Lower leg skin (tissue), 4 donors: ENCODE measurements at regions not wholly inside any gene's neighbourhood (a gene's known extent, or its start where the extent isn't known, plus 50 kb on each side); places are given as distances from the start of the nearest gene placed in this dataset.

Experiments
- DNase-seq, 2 donors: peaks; one replicate each; pipeline ENCODE4 v3.0.0-alpha.2; 2019; ENCODE audit warnings: low spot score in 2 of 2
- H3K4me3 ChIP-seq: fragments of 200-600 bp; sonication (generic); 2 replicates; pipeline ENCODE4 v1.5.1; 2017; ENCODE audit warnings: mild to moderate bottlenecking, low read depth; ENCODE audit not compliant: poor library complexity, severe bottlenecking
- POLR2A ChIP-seq, 2 donors: fragments of 450-650 bp; IDR thresholded peaks; one replicate each; pipeline ENCODE4 v1.6.1; 2016 to 2017; ENCODE audit warnings: antibody characterized with exemption in 2 of 2, mild to moderate bottlenecking in 1 of 2, moderate library complexity in 1 of 2
- WGBS, 2 donors: methylation state at CpG; one replicate each; pipeline ENCODE4 v1.1.5; 2018; 5-methylcytosine and 5-hydroxymethylcytosine counted together
- intact Hi-C: fragments of 100-400 bp; cut with DNase I; formaldehyde crosslinking; loops from one replicate; pipeline ENCODE4 v1.15.0; 2023; ENCODE audit warnings: low total_unique reads
- TF ChIP-seq, protein P1 (sequence below), 3 donors: fragments of 450-650 bp; IDR thresholded peaks; one replicate each; pipeline ENCODE4 v1.5.1; 2016; ENCODE audit warnings: antibody characterized with exemption in 3 of 3, mild to moderate bottlenecking in 3 of 3, moderate library complexity in 2 of 3

DNA sequence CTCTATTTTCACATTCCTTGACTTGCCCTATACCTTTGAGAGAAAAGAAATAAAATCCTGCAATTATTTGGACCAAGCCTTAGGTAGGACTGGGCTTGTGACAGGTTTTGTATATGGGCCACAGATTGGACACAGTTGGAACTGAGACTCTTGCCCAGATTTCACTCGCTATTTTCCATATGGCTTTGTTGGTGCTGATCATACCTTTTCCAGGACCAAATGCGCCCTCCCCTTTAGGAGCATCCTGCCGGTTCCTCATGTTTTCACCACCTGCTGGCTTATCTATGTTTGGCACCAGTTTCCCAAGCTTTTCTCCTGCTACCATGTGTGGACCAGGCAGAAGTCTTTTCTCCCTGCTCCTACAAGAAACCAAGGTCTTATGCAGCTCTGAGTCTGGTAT, 494.9 kb downstream of the EPHA4 start:
- intact Hi-C loops = no loop called here
- DNase-seq = no peak
- TF ChIP-seq POLR2A (IDR thresholded peaks at IDR 0.05) = no peak
- TF ChIP-seq, protein P1, sequence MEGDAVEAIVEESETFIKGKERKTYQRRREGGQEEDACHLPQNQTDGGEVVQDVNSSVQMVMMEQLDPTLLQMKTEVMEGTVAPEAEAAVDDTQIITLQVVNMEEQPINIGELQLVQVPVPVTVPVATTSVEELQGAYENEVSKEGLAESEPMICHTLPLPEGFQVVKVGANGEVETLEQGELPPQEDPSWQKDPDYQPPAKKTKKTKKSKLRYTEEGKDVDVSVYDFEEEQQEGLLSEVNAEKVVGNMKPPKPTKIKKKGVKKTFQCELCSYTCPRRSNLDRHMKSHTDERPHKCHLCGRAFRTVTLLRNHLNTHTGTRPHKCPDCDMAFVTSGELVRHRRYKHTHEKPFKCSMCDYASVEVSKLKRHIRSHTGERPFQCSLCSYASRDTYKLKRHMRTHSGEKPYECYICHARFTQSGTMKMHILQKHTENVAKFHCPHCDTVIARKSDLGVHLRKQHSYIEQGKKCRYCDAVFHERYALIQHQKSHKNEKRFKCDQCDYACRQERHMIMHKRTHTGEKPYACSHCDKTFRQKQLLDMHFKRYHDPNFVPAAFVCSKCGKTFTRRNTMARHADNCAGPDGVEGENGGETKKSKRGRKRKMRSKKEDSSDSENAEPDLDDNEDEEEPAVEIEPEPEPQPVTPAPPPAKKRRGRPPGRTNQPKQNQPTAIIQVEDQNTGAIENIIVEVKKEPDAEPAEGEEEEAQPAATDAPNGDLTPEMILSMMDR (IDR thresholded peaks at IDR 0.05) = no peak
- WGBS, 2 donors = 76 to 83% methylated on average over 3 of the region's 3 CpGs
- H3K4me3 ChIP-seq = no peak overlapping the region

GRCh38 chr2:221077799-221078198, 494.3 kb downstream of the EPHA4 start:
- 90 to 93% methylated on average over 3 of the region's 3 CpGs for WGBS, 2 donors

GRCh38 chr2:221085341-221085900, 486.7 kb downstream of the EPHA4 start:
- no peak for DNase-seq
- H3K4me3 ChIP-seq = no peak overlapping the region
- WGBS, 2 donors = 69 to 78% methylated on average over 1 of the region's 1 CpG
- intact Hi-C loops = no loop called here
- TF ChIP-seq POLR2A (IDR thresholded peaks at IDR 0.05) = no peak
- TF ChIP-seq, protein P1 (IDR thresholded peaks at IDR 0.05) = no peak

More at GRCh38 chr2:221077799-221078198, 494.3 kb downstream of the EPHA4 start:
- TF ChIP-seq POLR2A (IDR thresholded peaks at IDR 0.05) = no peak
- TF ChIP-seq, protein P1 (IDR thresholded peaks at IDR 0.05) = no peak
- intact Hi-C loops = no loop called here
- DNase-seq = no peak
- H3K4me3 ChIP-seq = no peak overlapping the region

DNA sequence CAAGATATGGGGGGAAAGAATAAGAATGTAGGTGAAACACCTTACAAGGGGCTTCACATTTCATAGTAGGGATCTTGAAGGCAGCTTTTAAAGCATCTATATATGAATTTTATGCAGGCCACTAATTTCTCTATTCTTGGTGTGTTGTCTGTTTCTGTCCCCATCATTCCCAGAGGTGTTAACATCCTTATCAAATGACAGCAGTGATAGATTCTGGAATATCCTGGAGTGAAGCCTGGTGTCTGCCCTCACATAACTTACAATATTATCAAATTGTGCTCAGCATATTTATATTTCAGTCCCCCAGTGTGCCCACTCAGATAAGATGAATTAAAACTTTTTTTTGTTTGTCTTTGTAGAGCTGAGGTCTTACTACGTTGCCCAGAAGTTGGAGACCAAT, 486.2 kb downstream of the EPHA4 start:
- 81 to 93% methylated on average over 1 of the region's 1 CpG for WGBS, 2 donors

DNA sequence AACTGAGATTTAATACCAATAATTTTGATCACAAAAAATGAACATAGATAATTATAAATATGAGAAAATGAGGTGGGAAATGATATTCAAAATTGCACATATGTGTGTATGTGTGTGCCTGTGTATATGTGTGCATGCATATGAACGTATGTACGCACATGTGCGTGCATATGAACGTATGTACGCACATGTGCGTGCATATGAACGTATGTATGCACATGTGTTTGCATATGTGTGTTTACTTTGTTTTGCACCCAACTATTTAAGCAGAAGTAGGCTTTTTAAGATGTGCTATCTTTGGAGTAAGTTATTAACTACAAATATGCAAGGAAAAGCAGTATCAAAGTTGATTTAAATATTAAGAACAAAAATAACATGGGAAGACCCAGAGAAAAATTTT, 484.3 kb downstream of the EPHA4 start:
- H3K4me3 ChIP-seq = no peak overlapping the region
- WGBS, 2 donors = 88 to 97% methylated on average over 7 of the region's 7 CpGs
- no peak for DNase-seq
- TF ChIP-seq, protein P1 (IDR thresholded peaks at IDR 0.05) = no peak
- no peak for TF ChIP-seq POLR2A (IDR thresholded peaks at IDR 0.05)
- intact Hi-C loops = no loop called here

More for the DNA sequence above, 486.2 kb downstream of the EPHA4 start:
- no peak for DNase-seq
- no peak overlapping the region for H3K4me3 ChIP-seq
- intact Hi-C loops = no loop called here
- TF ChIP-seq, protein P1 (IDR thresholded peaks at IDR 0.05) = no peak
- TF ChIP-seq POLR2A (IDR thresholded peaks at IDR 0.05) = no peak

DNA sequence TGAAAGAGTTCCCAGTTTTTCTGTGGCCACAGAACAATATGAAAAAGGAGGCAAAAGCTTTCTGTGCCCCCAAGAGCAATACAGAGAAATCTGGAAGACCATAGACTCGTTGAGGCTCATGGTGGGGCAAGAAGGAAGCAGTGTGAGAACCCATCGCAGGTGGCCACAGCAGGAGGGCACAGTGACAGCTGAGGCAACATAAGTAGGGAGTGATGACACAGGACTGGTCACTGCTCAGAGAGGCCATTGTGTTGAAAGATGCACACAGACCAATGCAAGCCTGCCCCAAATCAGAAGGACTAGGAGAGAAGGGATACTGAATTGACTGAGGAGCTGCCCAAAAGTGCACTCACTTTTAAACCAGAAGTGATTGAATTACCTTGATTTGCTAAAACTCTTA, 483.6 kb downstream of the EPHA4 start:
- 76 to 91% methylated on average over 2 of the region's 2 CpGs for WGBS, 2 donors
- intact Hi-C loops = no loop called here
- H3K4me3 ChIP-seq = no peak overlapping the region
- TF ChIP-seq, protein P1 (IDR thresholded peaks at IDR 0.05) = no peak
- no peak for TF ChIP-seq POLR2A (IDR thresholded peaks at IDR 0.05)
- DNase-seq = no peak
